Osteoblast (primary cell): ENCODE measurements at regions not wholly inside any gene's neighbourhood (a gene's known extent, or its start where the extent isn't known, plus 50 kb on each side); places are given as distances from the start of the nearest gene placed in this dataset.
"Not testable (repeated sequence)": the region's sequence is repeated elsewhere in the genome, so short reads cannot be mapped to it uniquely, and the experiment has no call there.

Source experiments
- DNase-seq: peaks from one replicate; pipeline ENCODE4 v3.0.0; 2011; ENCODE audit warnings: low spot score, mixed read lengths; ENCODE audit not compliant: insufficient read length; ENCODE audit errors: missing footprints
- H2AFZ ChIP-seq: 2 replicates; pipeline ENCODE4 v1.6.0; 2011; ENCODE audit warnings: mild to moderate bottlenecking, low read length
- H3K27ac ChIP-seq: 2 replicates; pipeline ENCODE4 v1.5.1; 2011; ENCODE audit warnings: mild to moderate bottlenecking, low read depth, low read length, moderate library complexity
- H3K27me3 ChIP-seq: 2 replicates; pipeline ENCODE4 v1.6.0; 2012; ENCODE audit warnings: mild to moderate bottlenecking, control low read depth, inconsistent platforms, low read length, moderate library complexity; ENCODE audit not compliant: insufficient read depth
- H3K36me3 ChIP-seq: 2 replicates; pipeline ENCODE4 v1.5.1; 2011; ENCODE audit warnings: mild to moderate bottlenecking, low read length, control low read depth, moderate library complexity; ENCODE audit not compliant: insufficient read depth
- H3K4me1 ChIP-seq: 2 replicates; pipeline ENCODE4 v1.5.1; 2011; ENCODE audit warnings: mild to moderate bottlenecking, low read length, control low read depth, moderate library complexity; ENCODE audit not compliant: insufficient read depth
- H3K4me2 ChIP-seq: 2 replicates; pipeline ENCODE4 v1.6.0; 2011; ENCODE audit warnings: mild to moderate bottlenecking, low read length; ENCODE audit not compliant: insufficient read depth
- H3K4me3 ChIP-seq: fragments of 200-600 bp; sonication (generic); 3 replicates; pipeline ENCODE4 v1.5.1; 2012; ENCODE audit warnings: mild to moderate bottlenecking, low read length, inconsistent platforms; ENCODE audit not compliant: insufficient read depth
- H3K79me2 ChIP-seq: 2 replicates; pipeline ENCODE4 v1.6.0; 2012; ENCODE audit warnings: mild to moderate bottlenecking, low read length, control low read depth, inconsistent platforms; ENCODE audit not compliant: insufficient read depth
- H3K9me3 ChIP-seq: 2 replicates; pipeline ENCODE4 v1.5.1; 2011; ENCODE audit warnings: low read depth, low read length, control low read depth
- H4K20me1 ChIP-seq: 2 replicates; pipeline ENCODE4 v1.6.0; 2012; ENCODE audit warnings: mild to moderate bottlenecking, low read length, control low read depth; ENCODE audit not compliant: insufficient read depth
- CTCF ChIP-seq: IDR thresholded peaks from 2 replicates; pipeline ENCODE4 v1.5.1; 2011; ENCODE audit warnings: mild to moderate bottlenecking, low read depth, low read length, moderate library complexity; ENCODE audit errors: extremely low read depth

GRCh38 chr2:53211201-53211774, 556.3 kb upstream of the CHAC2 start:
- no peak overlapping the region for H3K4me3 ChIP-seq
- H3K36me3 ChIP-seq, result no peaks in the 10 kb centered on the region
- H3K27me3 ChIP-seq, result no peaks in the 10 kb centered on the region
- no peaks in the 10 kb centered on the region for H4K20me1 ChIP-seq
- H3K4me2 ChIP-seq, result no peak overlapping the region
- no peak for TF ChIP-seq CTCF
- H3K27ac ChIP-seq, result no peak overlapping the region
- no peaks in the 10 kb centered on the region for H3K4me1 ChIP-seq
- H3K9me3 ChIP-seq, result no peaks in the 10 kb centered on the region
- no peaks in the 10 kb centered on the region for H3K79me2 ChIP-seq
- DNase-seq, result no peak
- no peak overlapping the region for H2AFZ ChIP-seq

- no peaks in the 10 kb centered on the region for H4K20me1 ChIP-seq
- no peaks in the 10 kb centered on the region for H3K9me3 ChIP-seq
- H3K4me1 ChIP-seq, result no peaks in the 10 kb centered on the region
- H3K79me2 ChIP-seq, result no peaks in the 10 kb centered on the region
- no peak overlapping the region for H2AFZ ChIP-seq
- H3K36me3 ChIP-seq, result no peaks in the 10 kb centered on the region
- no peak overlapping the region for H3K4me3 ChIP-seq
- H3K27ac ChIP-seq, result no peak overlapping the region
- H3K27me3 ChIP-seq, result no peaks in the 10 kb centered on the region
- TF ChIP-seq CTCF, result no peak
- no peak overlapping the region for H3K4me2 ChIP-seq
- DNase-seq, result no peak
These were observed 557.1 kb upstream of the CHAC2 start for GRCh38 chr2:53210538-53210937.

GRCh38 chr2:53209679-53210458, 557.7 kb upstream of the CHAC2 start:
- no peaks in the 10 kb centered on the region for H4K20me1 ChIP-seq
- TF ChIP-seq CTCF, result no peak
- H3K4me3 ChIP-seq, result no peak overlapping the region
- H3K79me2 ChIP-seq, result no peaks in the 10 kb centered on the region
- DNase-seq, result no peak
- no peaks in the 10 kb centered on the region for H3K9me3 ChIP-seq
- H3K4me1 ChIP-seq, result no peaks in the 10 kb centered on the region
- H3K27me3 ChIP-seq, result no peaks in the 10 kb centered on the region
- no peak overlapping the region for H2AFZ ChIP-seq
- no peaks in the 10 kb centered on the region for H3K36me3 ChIP-seq
- no peak overlapping the region for H3K27ac ChIP-seq
- no peak overlapping the region for H3K4me2 ChIP-seq

- Histone ChIP-seq H3K4me2 (no peak overlapping the region), H3K36me3 (no peaks in the 10 kb centered on the region), H3K27ac (no peak overlapping the region), H2AFZ (no peak overlapping the region), H3K4me1 (no peaks in the 10 kb centered on the region), H4K20me1 (no peaks in the 10 kb centered on the region), H3K9me3 (no peaks in the 10 kb centered on the region), H3K27me3 (no peaks in the 10 kb centered on the region), H3K79me2 (no peaks in the 10 kb centered on the region), H3K4me3 (no peak overlapping the region)
- DNase-seq, result no peak
- TF ChIP-seq CTCF, result no peak
These were observed 558.8 kb upstream of the CHAC2 start for GRCh38 chr2:53208815-53209214.

GRCh38 chr2:53206226-53206625, 561.4 kb upstream of the CHAC2 start:
- not testable (repeated sequence) for H2AFZ ChIP-seq, DNase-seq, H3K4me1 ChIP-seq, H4K20me1 ChIP-seq, H3K36me3 ChIP-seq, H3K27ac ChIP-seq, H3K9me3 ChIP-seq, H3K4me3 ChIP-seq, H3K27me3 ChIP-seq, H3K4me2 ChIP-seq, H3K79me2 ChIP-seq
